Uterus (tissue), 3 donors: ENCODE measurements at regions not wholly inside any gene's neighbourhood (a gene's known extent, or its start where the extent isn't known, plus 50 kb on each side); places are given as distances from the start of the nearest gene placed in this dataset.
"Not testable (repeated sequence)": the region's sequence is repeated elsewhere in the genome, so short reads cannot be mapped to it uniquely, and the experiment has no call there.

Experiments used
- DNase-seq, 2 donors: peaks; one replicate each; pipeline ENCODE4 v3.0.0-alpha.2; 2019 to 2020
- H3K27ac ChIP-seq, 2 donors: fragments of 200-600 bp; sonication (generic); 1 replicate in 1 of 2; 2 replicates in 1 of 2; pipeline ENCODE4 v1.5.1; 2016 to 2018
- H3K27me3 ChIP-seq, 2 donors: fragments of 200-600 bp; sonication (generic); one replicate each; pipeline ENCODE4 v1.5.1; 2018 to 2019; ENCODE audit warnings: control low read depth in 1 of 2
- H3K36me3 ChIP-seq, 2 donors: fragments of 200-600 bp; sonication (generic); one replicate each; pipeline ENCODE4 v1.5.1; 2019; ENCODE audit warnings: control low read depth in 1 of 2
- H3K4me1 ChIP-seq, 2 donors: fragments of 200-600 bp; sonication (generic); one replicate each; pipeline ENCODE4 v1.5.1; 2018 to 2019; ENCODE audit warnings: control low read depth in 1 of 2
- H3K4me3 ChIP-seq, 2 donors: fragments of 200-600 bp; sonication (generic); 1 replicate in 1 of 2; 2 replicates in 1 of 2; pipeline ENCODE4 v1.5.1; 2018 to 2019; ENCODE audit warnings: mild to moderate bottlenecking in 1 of 2
- H3K9me3 ChIP-seq, 2 donors: fragments of 200-600 bp; sonication (generic); one replicate each; pipeline ENCODE4 v1.5.1; 2019; ENCODE audit warnings: control low read depth in 1 of 2
- CTCF ChIP-seq, 4 experiments: fragments of 200-600 bp in 2 of 4; fragments of 450-650 bp in 2 of 4; sonication (generic) in 2 of 4; IDR thresholded peaks; one replicate each; pipeline ENCODE4 v1.5.1; 2016 to 2019; ENCODE audit warnings: antibody characterized with exemption in 4 of 4, mild to moderate bottlenecking in 2 of 4, moderate library complexity in 1 of 4
- POLR2A ChIP-seq, 2 donors: fragments of 450-650 bp; IDR thresholded peaks; one replicate each; pipeline ENCODE4 v1.6.1; 2016; ENCODE audit warnings: antibody characterized with exemption in 2 of 2, mild to moderate bottlenecking in 1 of 2, moderate library complexity in 1 of 2
- intact Hi-C: fragments of 100-400 bp; cut with DNase I; formaldehyde crosslinking; loops from one replicate; pipeline ENCODE4 v1.15.1; 2023; ENCODE audit warnings: low total_unique reads
- donor health status: DM: yes; HTN: yes; CAD: no.

GRCh38 chr11:33978376-33978775 is 73.2 kb upstream of the CAPRIN1 start:
- H3K36me3 ChIP-seq: no peaks in the 10 kb centered on the region
- H3K27me3 ChIP-seq: no peaks in the 10 kb centered on the region
- no peak for TF ChIP-seq POLR2A (IDR thresholded peaks at IDR 0.05)
- no peak for DNase-seq
- H3K4me3 ChIP-seq: no peak overlapping the region
- H3K27ac ChIP-seq: no peak overlapping the region
- intact Hi-C loops: no loop called here
- no peaks in the 10 kb centered on the region for H3K9me3 ChIP-seq
- H3K4me1 ChIP-seq: no peaks in the 10 kb centered on the region

- TF ChIP-seq CTCF (IDR thresholded peaks at IDR 0.05) (no peak), POLR2A (IDR thresholded peaks at IDR 0.05) (no peak)
- no peak for DNase-seq
- Histone ChIP-seq H3K4me1 (no peaks in the 10 kb centered on the region), H3K27me3 (no peaks in the 10 kb centered on the region), H3K4me3 (no peak overlapping the region), H3K27ac (no peak overlapping the region), H3K36me3 (no peaks in the 10 kb centered on the region), H3K9me3 (no peaks in the 10 kb centered on the region)
- intact Hi-C loops: no loop called here
Observed at GRCh38 chr11:33977676-33978075, 73.9 kb upstream of the CAPRIN1 start.

DNA sequence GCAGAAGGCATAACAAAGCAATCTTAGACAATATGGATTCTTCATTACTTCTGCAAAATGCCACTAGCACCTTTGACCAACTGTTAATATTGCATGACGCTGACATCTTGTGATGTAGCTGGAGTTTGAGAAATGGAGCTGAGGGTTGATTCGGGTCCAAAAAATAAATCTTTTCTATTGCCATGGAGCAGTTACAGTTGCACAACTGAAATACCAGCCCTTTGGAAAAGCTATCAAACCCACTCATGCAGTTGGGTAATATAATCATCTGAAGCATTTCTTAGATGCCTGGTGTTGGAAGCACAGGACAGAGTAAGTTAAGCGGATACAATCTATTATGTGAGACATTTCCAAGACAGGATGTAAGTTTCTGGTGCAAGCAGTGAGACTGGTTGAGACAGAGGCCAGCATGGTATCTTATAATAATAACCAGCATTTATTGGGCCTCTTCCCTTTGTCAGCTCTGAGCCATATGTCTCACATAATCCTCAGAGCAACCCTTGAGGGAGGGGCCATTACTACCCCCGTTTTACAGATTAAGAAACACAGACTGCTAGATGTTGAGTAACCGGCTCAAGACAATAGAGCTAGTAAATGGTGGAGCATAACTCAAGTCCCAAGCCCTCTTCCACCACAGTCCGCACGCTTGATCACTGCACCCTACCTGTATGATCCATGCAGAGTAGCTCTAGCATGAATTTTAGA is 74.9 kb upstream of the CAPRIN1 start:
- Histone ChIP-seq H3K4me3 (no peak overlapping the region), H3K27ac (no peak overlapping the region), H3K9me3 (no peaks in the 10 kb centered on the region), H3K4me1 (no peaks in the 10 kb centered on the region), H3K36me3 (no peaks in the 10 kb centered on the region), H3K27me3 (no peaks in the 10 kb centered on the region)
- intact Hi-C loops: no loop called here
- no peak for TF ChIP-seq POLR2A (IDR thresholded peaks at IDR 0.05)
- TF ChIP-seq CTCF (IDR thresholded peaks at IDR 0.05): no peak
- DNase-seq: no peak

GRCh38 chr11:33974804-33975203 is 76.7 kb upstream of the CAPRIN1 start:
- Histone ChIP-seq H3K4me1 (no peaks in the 10 kb centered on the region), H3K27ac (no peak overlapping the region), H3K9me3 (no peaks in the 10 kb centered on the region), H3K4me3 (no peak overlapping the region), H3K36me3 (no peaks in the 10 kb centered on the region), H3K27me3 (no peaks in the 10 kb centered on the region)
- DNase-seq: no peak
- intact Hi-C loops: no loop called here
- TF ChIP-seq POLR2A (IDR thresholded peaks at IDR 0.05) (no peak), CTCF (IDR thresholded peaks at IDR 0.05) (no peak)

- H3K27ac ChIP-seq, H3K27me3 ChIP-seq, H3K36me3 ChIP-seq, H3K9me3 ChIP-seq, H3K4me3 ChIP-seq, H3K4me1 ChIP-seq, intact Hi-C loops, DNase-seq: not testable (repeated sequence)
Observed at GRCh38 chr11:33971530-33971929, 79.7 kb upstream of the LMO2 start.

GRCh38 chr11:33970984-33971466 is 79.1 kb upstream of the LMO2 start:
- intact Hi-C loops: no loop called here
- no peaks in the 10 kb centered on the region for H3K27me3 ChIP-seq
- no peak overlapping the region for H3K27ac ChIP-seq
- TF ChIP-seq POLR2A (IDR thresholded peaks at IDR 0.05): no peak
- TF ChIP-seq CTCF (IDR thresholded peaks at IDR 0.05): peak; percentile 28 to 74 (median 56)
- H3K4me1 ChIP-seq: no peaks in the 10 kb centered on the region
- H3K4me3 ChIP-seq: no peak overlapping the region
- H3K9me3 ChIP-seq: no peaks in the 10 kb centered on the region
- H3K36me3 ChIP-seq: no peaks in the 10 kb centered on the region
- DNase-seq: peak; percentile 20 to 32
